ENCODE measurements at regions not wholly inside any gene's neighbourhood (a gene's known extent, or its start where the extent isn't known, plus 50 kb on each side); places are given as distances from the start of the nearest gene placed in this dataset.

DNA sequence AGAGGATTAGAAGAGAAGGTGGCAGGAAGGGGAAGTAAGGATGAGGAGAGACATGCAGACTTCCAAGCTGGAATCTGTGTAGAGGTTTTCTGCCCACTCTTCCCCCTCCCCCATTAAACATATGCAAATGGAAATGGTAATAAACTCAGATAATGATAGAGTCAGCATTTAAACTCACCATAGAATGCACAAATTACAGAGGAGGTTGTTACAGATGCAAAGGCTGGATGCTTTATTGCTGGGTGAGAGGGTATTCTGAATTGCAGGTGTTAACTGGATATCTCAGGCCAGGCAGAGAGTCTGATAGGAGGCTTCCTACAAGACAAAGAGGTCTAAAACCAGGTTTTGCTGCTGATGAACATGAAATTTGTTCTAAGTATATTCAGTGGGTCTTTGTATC lies 372.5 kb downstream of the SEC16B start:
- no peak overlapping the region for H3K27ac ChIP-seq
- TF ChIP-seq, protein P1, sequence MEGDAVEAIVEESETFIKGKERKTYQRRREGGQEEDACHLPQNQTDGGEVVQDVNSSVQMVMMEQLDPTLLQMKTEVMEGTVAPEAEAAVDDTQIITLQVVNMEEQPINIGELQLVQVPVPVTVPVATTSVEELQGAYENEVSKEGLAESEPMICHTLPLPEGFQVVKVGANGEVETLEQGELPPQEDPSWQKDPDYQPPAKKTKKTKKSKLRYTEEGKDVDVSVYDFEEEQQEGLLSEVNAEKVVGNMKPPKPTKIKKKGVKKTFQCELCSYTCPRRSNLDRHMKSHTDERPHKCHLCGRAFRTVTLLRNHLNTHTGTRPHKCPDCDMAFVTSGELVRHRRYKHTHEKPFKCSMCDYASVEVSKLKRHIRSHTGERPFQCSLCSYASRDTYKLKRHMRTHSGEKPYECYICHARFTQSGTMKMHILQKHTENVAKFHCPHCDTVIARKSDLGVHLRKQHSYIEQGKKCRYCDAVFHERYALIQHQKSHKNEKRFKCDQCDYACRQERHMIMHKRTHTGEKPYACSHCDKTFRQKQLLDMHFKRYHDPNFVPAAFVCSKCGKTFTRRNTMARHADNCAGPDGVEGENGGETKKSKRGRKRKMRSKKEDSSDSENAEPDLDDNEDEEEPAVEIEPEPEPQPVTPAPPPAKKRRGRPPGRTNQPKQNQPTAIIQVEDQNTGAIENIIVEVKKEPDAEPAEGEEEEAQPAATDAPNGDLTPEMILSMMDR (conservative IDR thresholded peaks at IDR 0.05) = no peak

DNA sequence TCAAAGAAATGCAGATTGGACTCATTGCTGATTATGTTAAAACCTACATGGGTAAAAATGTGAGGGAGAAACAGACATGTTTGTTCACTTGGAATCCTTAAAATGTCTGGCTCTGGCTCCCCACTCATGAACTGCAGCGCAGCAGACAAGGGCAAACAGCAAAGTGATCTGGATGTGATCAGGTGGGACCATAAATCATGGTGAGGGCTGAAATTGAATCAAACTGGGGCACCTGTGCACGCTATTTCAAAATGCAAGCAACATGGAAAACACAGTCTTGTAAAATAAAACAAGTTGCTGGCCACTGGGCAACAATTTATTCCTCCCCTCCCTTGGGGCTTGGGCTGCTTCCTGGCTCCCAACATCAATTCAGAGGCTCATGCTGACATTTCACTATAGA lies 373.4 kb downstream of the SEC16B start:
- H3K27ac ChIP-seq = no peak overlapping the region
- TF ChIP-seq, protein P1 (conservative IDR thresholded peaks at IDR 0.05) = no peak

GRCh38 chr1:177593105-177593504 lies 376.8 kb downstream of the SEC16B start:
- TF ChIP-seq, protein P1 (conservative IDR thresholded peaks at IDR 0.05) = no peak
- no peak overlapping the region for H3K27ac ChIP-seq

DNA sequence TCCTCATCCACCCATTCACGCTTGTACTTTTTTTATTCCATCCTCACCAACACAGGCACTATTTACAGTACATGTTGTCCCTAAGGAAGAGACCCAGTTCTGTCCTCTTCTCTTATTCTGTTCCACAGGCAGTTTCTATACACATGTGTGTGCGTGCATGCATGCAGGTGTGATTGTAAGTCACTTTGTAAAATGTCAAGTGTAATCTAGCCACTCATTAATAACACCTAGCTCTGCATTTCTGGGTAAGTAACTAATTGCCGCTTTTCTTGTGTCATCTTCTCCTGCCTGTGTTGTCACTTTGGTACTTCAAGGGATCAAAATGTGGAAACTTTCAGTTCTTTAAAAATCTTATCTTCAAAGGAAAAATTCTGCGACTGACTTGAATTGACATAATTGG lies 377.2 kb downstream of the SEC16B start:
- TF ChIP-seq, protein P1 (conservative IDR thresholded peaks at IDR 0.05) = no peak
- H3K27ac ChIP-seq = peak overlapping the region; percentile 95; the same call in 1 of the 2 replicates

DNA sequence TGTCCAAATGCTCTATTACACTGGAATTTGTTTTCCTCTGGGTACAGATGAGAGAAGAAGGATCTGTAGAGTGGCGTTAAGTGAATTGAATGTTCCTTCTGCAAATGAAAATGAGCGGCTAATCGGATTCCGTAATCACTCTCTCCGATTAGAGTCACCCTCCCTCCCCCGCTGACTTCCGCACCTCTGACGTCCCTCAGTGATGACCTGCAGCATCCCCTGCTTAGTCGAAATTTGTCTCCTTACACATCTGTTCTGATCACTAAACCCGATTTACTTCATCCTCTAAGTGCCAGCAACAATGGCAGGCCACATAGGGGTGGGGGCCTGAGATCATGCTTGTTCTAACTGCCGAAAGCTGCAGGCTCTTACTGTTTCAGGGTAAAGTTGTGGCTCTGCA lies 378.7 kb downstream of the SEC16B start:
- TF ChIP-seq, protein P1 (conservative IDR thresholded peaks at IDR 0.05) = no peak
- H3K27ac ChIP-seq = peak overlapping the region; percentile 95

GRCh38 chr1:177589166-177589565 lies 380.7 kb downstream of the SEC16B start:
- TF ChIP-seq, protein P1 (conservative IDR thresholded peaks at IDR 0.05) = no peak
- peak overlapping the region; percentile 95 for H3K27ac ChIP-seq

DNA sequence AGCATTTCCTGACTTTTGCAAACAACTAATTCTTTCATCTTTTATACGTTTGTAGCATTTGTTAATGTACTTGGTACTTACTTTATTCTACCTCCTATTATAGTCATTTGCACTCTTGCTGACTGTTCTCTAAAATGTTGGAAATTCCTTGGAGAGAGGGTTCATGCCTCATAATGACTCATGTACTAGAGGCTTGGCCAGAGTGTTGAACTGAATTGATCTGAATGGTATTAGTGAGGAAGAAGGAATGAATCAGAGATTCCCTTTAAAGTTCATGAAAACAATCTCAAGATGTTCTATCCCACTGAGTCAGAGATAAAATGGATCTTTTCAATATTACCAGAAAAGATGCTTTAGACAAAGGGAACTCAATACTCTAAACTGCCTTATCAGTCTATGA lies 383.4 kb downstream of the SEC16B start:
- H3K27ac ChIP-seq = peak overlapping the region; percentile 95
- TF ChIP-seq, protein P1 (conservative IDR thresholded peaks at IDR 0.05) = no peak
